ENCODE measurements at regions not wholly inside any gene's neighbourhood (a gene's known extent, or its start where the extent isn't known, plus 50 kb on each side); places are given as distances from the start of the nearest gene placed in this dataset.

GRCh38 chr22:49550141-49550430, 277.6 kb downstream of the BRD1 start:
- Histone ChIP-seq H3K27ac (ENCODE audit: low read length) (no peak overlapping the region), H3K4me1 (ENCODE audit: control insufficient read depth, insufficient read depth, low read length) (no peaks in the 10 kb centered on the region), H3K4me3 (ENCODE audit: low read depth in 2 of 2, low read length in 2 of 2) (no peak overlapping the region), H3K9me3 (ENCODE audit: control insufficient read depth, insufficient read depth, low read depth, low read length) (no peaks in the 10 kb centered on the region), H3K27me3 (ENCODE audit: control insufficient read depth, insufficient read depth, low read length) (no peaks in the 10 kb centered on the region), H3K36me3 (ENCODE audit: control insufficient read depth, insufficient read depth, low read length) (no peaks in the 10 kb centered on the region)
- DNase-seq (ENCODE audit: low read depth, low spot score) (no peak), ATAC-seq (no peak)
- in situ Hi-C loops (cut with HindIII; ENCODE audit: low pct_unique_long_range_greater_than_20kb, low sequenced_read_pairs) = no loop called here
- CTCF ChIA-PET = no interaction called here
- intact Hi-C loops (cut with micrococcal nuclease; ENCODE audit: unreplicated experiment) = no loop called here
- no TSS peak for BruUV-seq (replicated peaks)
- TF ChIP-seq SIN3A (IDR thresholded peaks at IDR 0.05; ENCODE audit: borderline replicate concordance, insufficient read depth, low read depth, low read length) (no peak), CTCF (IDR thresholded peaks at IDR 0.05) (no peak), POLR2AphosphoS5 (IDR thresholded peaks at IDR 0.05; ENCODE audit: low read depth, low read length) (no peak), REST (IDR thresholded peaks at IDR 0.05; ENCODE audit: insufficient read depth in 1 of 2, low read depth in 2 of 2, low read length in 1 of 2) (no peak), TCF7L2 (IDR thresholded peaks at IDR 0.05; ENCODE audit: low read depth, low read length) (no peak)
- POLR2A ChIA-PET = no interaction called here

GRCh38 chr22:49549256-49550140, 278.2 kb downstream of the BRD1 start:
- H3K9me3 ChIP-seq (ENCODE audit: control insufficient read depth, insufficient read depth, low read depth, low read length) = no peaks in the 10 kb centered on the region
- in situ Hi-C loops (cut with HindIII; ENCODE audit: low pct_unique_long_range_greater_than_20kb, low sequenced_read_pairs) = no loop called here
- POLR2A ChIA-PET = no interaction called here
- TF ChIP-seq TCF7L2 (IDR thresholded peaks at IDR 0.05; ENCODE audit: low read depth, low read length) = no peak
- no peak for TF ChIP-seq SIN3A (IDR thresholded peaks at IDR 0.05; ENCODE audit: borderline replicate concordance, insufficient read depth, low read depth, low read length)
- TF ChIP-seq POLR2AphosphoS5 (IDR thresholded peaks at IDR 0.05; ENCODE audit: low read depth, low read length) = no peak
- TF ChIP-seq CTCF (IDR thresholded peaks at IDR 0.05) = no peak
- no peak for TF ChIP-seq REST (IDR thresholded peaks at IDR 0.05; ENCODE audit: insufficient read depth in 1 of 2, low read depth in 2 of 2, low read length in 1 of 2)
- intact Hi-C loops (cut with micrococcal nuclease; ENCODE audit: unreplicated experiment) = no loop called here
- DNase-seq (ENCODE audit: low read depth, low spot score) = no peak
- no peak overlapping the region for H3K4me3 ChIP-seq (ENCODE audit: low read depth in 2 of 2, low read length in 2 of 2)
- no peaks in the 10 kb centered on the region; the same call in 1 of the 2 replicates for H3K27me3 ChIP-seq (ENCODE audit: control insufficient read depth, insufficient read depth, low read length)
- no peak for ATAC-seq
- BruUV-seq (replicated peaks) = no TSS peak
- no peaks in the 10 kb centered on the region for H3K4me1 ChIP-seq (ENCODE audit: control insufficient read depth, insufficient read depth, low read length)
- H3K27ac ChIP-seq (ENCODE audit: low read length) = no peak overlapping the region
- CTCF ChIA-PET = no interaction called here
- H3K36me3 ChIP-seq (ENCODE audit: control insufficient read depth, insufficient read depth, low read length) = no peaks in the 10 kb centered on the region

Measured in Panc1 (cell line).